ENCODE measurements at regions not wholly inside any gene's neighbourhood (a gene's known extent, or its start where the extent isn't known, plus 50 kb on each side); places are given as distances from the start of the nearest gene placed in this dataset.
"Not testable (repeated sequence)": the region's sequence is repeated elsewhere in the genome, so short reads cannot be mapped to it uniquely, and the experiment has no call there.

- DNase-seq = no peak
These were observed 467.2 kb downstream of the MED13L start for GRCh38 chr12:115810122-115810901.

GRCh38 chr12:115806000-115806399 is 471.5 kb downstream of the MED13L start:
- no peak for DNase-seq

GRCh38 chr12:115802767-115803166 is 474.7 kb downstream of the MED13L start:
- no peak for DNase-seq

- no peak for DNase-seq
These were observed 475.6 kb downstream of the MED13L start for GRCh38 chr12:115801871-115802270.

GRCh38 chr12:115799610-115800009 is 477.9 kb downstream of the MED13L start:
- DNase-seq = no peak

GRCh38 chr12:115798309-115798917 is 479.1 kb downstream of the MED13L start:
- DNase-seq = no peak

- no peak for DNase-seq
These were observed 482.8 kb downstream of the MED13L start for GRCh38 chr12:115794659-115795081.

GRCh38 chr12:115791331-115791730 is 486.2 kb downstream of the MED13L start:
- no peak for DNase-seq

- DNase-seq = no peak
These were observed 487.0 kb downstream of the MED13L start for GRCh38 chr12:115790526-115790925.

- not testable (repeated sequence) for DNase-seq
These were observed 491.0 kb downstream of the MED13L start for GRCh38 chr12:115786490-115786889.

- no peak for DNase-seq
These were observed 491.9 kb downstream of the MED13L start for GRCh38 chr12:115785548-115785947.

- no peak for DNase-seq
These were observed 501.1 kb downstream of the MED13L start for GRCh38 chr12:115776399-115776798.

- DNase-seq = no peak
These were observed 503.2 kb downstream of the MED13L start for GRCh38 chr12:115774148-115774895.

GRCh38 chr12:115771601-115772000 is 505.9 kb downstream of the MED13L start:
- no peak for DNase-seq

- no peak for DNase-seq
These were observed 506.4 kb downstream of the MED13L start for GRCh38 chr12:115771065-115771464.

- no peak for DNase-seq
These were observed 506.9 kb downstream of the MED13L start for GRCh38 chr12:115770643-115771042.

GRCh38 chr12:115767916-115768315 is 509.6 kb downstream of the MED13L start:
- DNase-seq = no peak

- DNase-seq = no peak
These were observed 513.4 kb downstream of the MED13L start for GRCh38 chr12:115763982-115764621.

GRCh38 chr12:115763376-115763775 is 514.1 kb downstream of the MED13L start:
- no peak for DNase-seq

GRCh38 chr12:115762936-115763335 is 514.6 kb downstream of the MED13L start:
- DNase-seq = no peak

GRCh38 chr12:115761784-115762183 is 515.7 kb downstream of the MED13L start:
- DNase-seq = no peak

GRCh38 chr12:115760231-115760630 is 517.3 kb downstream of the MED13L start:
- DNase-seq = no peak

- DNase-seq = no peak
These were observed 518.4 kb downstream of the MED13L start for GRCh38 chr12:115758877-115759620.

Measured in kidney glomerular epithelial cell (primary cell).